Liver (tissue), 3 donors: ENCODE measurements at regions not wholly inside any gene's neighbourhood (a gene's known extent, or its start where the extent isn't known, plus 50 kb on each side); places are given as distances from the start of the nearest gene placed in this dataset.
"Not testable (repeated sequence)": the region's sequence is repeated elsewhere in the genome, so short reads cannot be mapped to it uniquely, and the experiment has no call there.

ENCODE experiments used
- CTCF ChIP-seq: fragments of 150-350 bp; IDR thresholded peaks from 2 replicates; pipeline ENCODE4 v1.5.1; 2017; ENCODE audit warnings: improper control_type of control experiment, low read depth, low read length; ENCODE audit not compliant: missing input control
- EGR1 ChIP-seq, 2 donors: IDR thresholded peaks; 2 replicates each; pipeline ENCODE4 v1.6.1; 2016 to 2018; ENCODE audit warnings: antibody characterized with exemption in 2 of 2, low read depth in 2 of 2
- GABPA ChIP-seq, 2 donors: IDR thresholded peaks in 1 of 2; conservative IDR thresholded peaks in 1 of 2; 2 replicates each; pipeline ENCODE4 v1.6.1; 2016; ENCODE audit warnings: antibody characterized with exemption in 2 of 2, mild to moderate bottlenecking in 1 of 2, moderate library complexity in 1 of 2
- JUND ChIP-seq, 2 donors: IDR thresholded peaks; 2 replicates each; pipeline ENCODE4 v1.6.1; 2016; ENCODE audit warnings: antibody characterized with exemption in 2 of 2
- RAD21 ChIP-seq, 2 donors: IDR thresholded peaks; 2 replicates each; pipeline ENCODE4 v1.6.1; 2016; ENCODE audit warnings: antibody characterized with exemption in 2 of 2, mild to moderate bottlenecking in 2 of 2
- donor health status: healthy.
- donor health status: healthy.

DNA sequence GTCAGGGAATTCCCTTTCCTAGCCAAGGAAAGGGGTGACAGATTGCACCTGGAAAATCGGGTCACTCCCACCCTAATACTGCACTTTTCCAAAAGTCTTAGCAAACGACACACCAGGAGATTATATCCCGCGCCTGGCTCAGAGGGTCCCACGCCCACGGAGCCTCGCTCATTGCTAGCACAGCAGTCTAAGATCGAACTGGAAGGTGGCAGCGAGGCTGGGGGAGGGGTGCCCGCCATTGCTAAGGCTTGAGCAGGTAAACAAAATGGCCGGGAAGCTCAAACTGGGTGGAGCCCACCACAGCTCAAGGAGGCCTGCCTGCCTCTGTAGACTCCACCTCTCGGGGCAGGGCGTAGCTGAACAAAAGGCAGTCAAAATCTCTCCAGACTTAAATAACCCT, 440.2 kb upstream of the PHF14 start:
- not testable (repeated sequence) for TF ChIP-seq JUND (IDR thresholded peaks at IDR 0.05); EGR1 (IDR thresholded peaks at IDR 0.05; ENCODE audit: low read depth in 2 of 2); CTCF; GABPA (IDR thresholded peaks at IDR 0.05 in 1 of 2, conservative IDR thresholded peaks at IDR 0.05 in 1 of 2); RAD21 (IDR thresholded peaks at IDR 0.05)
